GM12873 (cell line): ENCODE measurements at regions not wholly inside any gene's neighbourhood (a gene's known extent, or its start where the extent isn't known, plus 50 kb on each side); places are given as distances from the start of the nearest gene placed in this dataset.

ENCODE experiments used
- CTCF ChIP-seq: IDR thresholded peaks from 2 replicates; pipeline ENCODE4 v1.5.1; 2012; ENCODE audit warnings: low read depth, mild to moderate bottlenecking, moderate library complexity, low read length, control low read depth; ENCODE audit not compliant: insufficient read depth; ENCODE audit errors: missing control alignments

- no peak for TF ChIP-seq CTCF
Observed at GRCh38 chr5:8879248-8879647, 666.6 kb downstream of the SEMA5A start.

- TF ChIP-seq CTCF = no peak
Observed at GRCh38 chr5:8884029-8884428, 661.8 kb downstream of the SEMA5A start.

GRCh38 chr5:8892926-8893325 lies 652.9 kb downstream of the SEMA5A start:
- TF ChIP-seq CTCF = no peak

- no peak for TF ChIP-seq CTCF
Observed at GRCh38 chr5:8894031-8894430, 651.8 kb downstream of the SEMA5A start.

- TF ChIP-seq CTCF = no peak
Observed at GRCh38 chr5:8895062-8895461, 650.8 kb downstream of the SEMA5A start.

GRCh38 chr5:8895599-8895998 lies 650.3 kb downstream of the SEMA5A start:
- TF ChIP-seq CTCF = no peak

GRCh38 chr5:8897316-8897715 lies 648.6 kb downstream of the SEMA5A start:
- TF ChIP-seq CTCF = no peak

GRCh38 chr5:8905021-8905420 lies 640.9 kb downstream of the SEMA5A start:
- no peak for TF ChIP-seq CTCF
